OCI-LY1 (cell line): ENCODE measurements at regions not wholly inside any gene's neighbourhood (a gene's known extent, or its start where the extent isn't known, plus 50 kb on each side); places are given as distances from the start of the nearest gene placed in this dataset.

ENCODE experiments used
- CTCF ChIP-seq: fragments of 200-600 bp; sonication (generic), shearing (Covaris generic); IDR thresholded peaks from 2 replicates; pipeline ENCODE4 v1.5.1; 2017; ENCODE audit warnings: mild to moderate bottlenecking, antibody characterized with exemption, low read length, moderate library complexity, mixed read lengths
- EZH2 ChIP-seq: fragments of 200-600 bp; sonication (generic), shearing (Covaris generic); IDR thresholded peaks from 2 replicates; pipeline ENCODE4 v1.8.0; 2017; ENCODE audit warnings: borderline replicate concordance, mixed run types, mild to moderate bottlenecking, antibody characterized with exemption, low read length, moderate library complexity, mixed read lengths

GRCh38 chr3:117133066-117133465, 423.5 kb downstream of the TUSC7 start:
- TF ChIP-seq CTCF (no peak), EZH2 (no peak)
